HG02981 (cell line): ENCODE measurements at regions not wholly inside any gene's neighbourhood (a gene's known extent, or its start where the extent isn't known, plus 50 kb on each side); places are given as distances from the start of the nearest gene placed in this dataset.
A peak's percentile ranks its signal among the peaks of the same experiment; 100 is the strongest.

Source experiments
- ATAC-seq: cut with Tn5 transposase; IDR thresholded peaks from one replicate; pipeline ENCODE4 v1.9.1; 2021; ENCODE audit warnings: mild to moderate bottlenecking, moderate library complexity; ENCODE audit not compliant: unreplicated experiment

GRCh38 chr2:8414946-8415879 lies 266.6 kb upstream of the ID2 start:
- ATAC-seq: no peak

GRCh38 chr2:8416001-8416571 lies 265.8 kb upstream of the ID2 start:
- ATAC-seq: no peak

GRCh38 chr2:8416849-8417832 lies 264.7 kb upstream of the ID2 start:
- no peak for ATAC-seq

GRCh38 chr2:8418721-8419120 lies 263.1 kb upstream of the ID2 start:
- no peak for ATAC-seq

- ATAC-seq: peak; percentile 92
Measured at GRCh38 chr2:8421658-8422449, 260.0 kb upstream of the ID2 start.

- no peak for ATAC-seq
Measured at GRCh38 chr2:8422450-8422800, 259.4 kb upstream of the ID2 start.

- no peak for ATAC-seq
Measured at GRCh38 chr2:8424997-8425900, 256.6 kb upstream of the ID2 start.

- ATAC-seq: no peak
Measured at GRCh38 chr2:8426550-8426949, 255.3 kb upstream of the ID2 start.

- ATAC-seq: no peak
Measured at GRCh38 chr2:8427211-8427610, 254.6 kb upstream of the ID2 start.

GRCh38 chr2:8430628-8431027 lies 251.2 kb upstream of the ID2 start:
- ATAC-seq: no peak

- ATAC-seq: no peak
Measured at GRCh38 chr2:8431446-8432125, 250.3 kb upstream of the ID2 start.

- no peak for ATAC-seq
Measured at GRCh38 chr2:8432706-8433336, 249.0 kb upstream of the ID2 start.

GRCh38 chr2:8433390-8433789 lies 248.5 kb upstream of the ID2 start:
- ATAC-seq: no peak

- ATAC-seq: no peak
Measured at GRCh38 chr2:8435608-8436007, 246.2 kb upstream of the ID2 start.

GRCh38 chr2:8436585-8436984 lies 245.3 kb upstream of the ID2 start:
- no peak for ATAC-seq

GRCh38 chr2:8437228-8437948 lies 244.5 kb upstream of the ID2 start:
- ATAC-seq: no peak

GRCh38 chr2:8437949-8438400 lies 243.9 kb upstream of the ID2 start:
- ATAC-seq: no peak

- no peak for ATAC-seq
Measured at GRCh38 chr2:8438476-8438875, 243.4 kb upstream of the ID2 start.
